HFF-Myc (cell line): ENCODE measurements at regions not wholly inside any gene's neighbourhood (a gene's known extent, or its start where the extent isn't known, plus 50 kb on each side); places are given as distances from the start of the nearest gene placed in this dataset.

Experiments
- DNase-seq: peaks from one replicate; pipeline ENCODE4 v3.0.0-alpha.2; 2011; ENCODE audit warnings: low read depth; ENCODE audit errors: extremely low read depth
- H3K4me3 ChIP-seq: replicated peaks from 2 replicates; pipeline ENCODE4 v1.5.1; 2011; ENCODE audit warnings: low read depth, mild to moderate bottlenecking, control low read depth, low read length
- CTCF ChIP-seq: IDR thresholded peaks from 2 replicates; pipeline ENCODE4 v1.5.1; 2012; ENCODE audit warnings: mild to moderate bottlenecking, low read depth, low read length, control low read depth; ENCODE audit errors: missing control alignments

- TF ChIP-seq CTCF = no peak
- H3K4me3 ChIP-seq = no peak overlapping the region
- no peak for DNase-seq
Observed at GRCh38 chr20:60300374-60300773, 342.2 kb downstream of the CDH26 start.

GRCh38 chr20:60302875-60303274, 344.7 kb downstream of the CDH26 start:
- DNase-seq = no peak
- H3K4me3 ChIP-seq = no peak overlapping the region
- no peak for TF ChIP-seq CTCF

GRCh38 chr20:60304026-60304590, 345.9 kb downstream of the CDH26 start:
- H3K4me3 ChIP-seq = no peak overlapping the region
- no peak for TF ChIP-seq CTCF
- no peak for DNase-seq

GRCh38 chr20:60304931-60305330, 346.7 kb downstream of the CDH26 start:
- H3K4me3 ChIP-seq = no peak overlapping the region
- no peak for DNase-seq
- no peak for TF ChIP-seq CTCF

GRCh38 chr20:60306105-60306504, 347.9 kb downstream of the CDH26 start:
- no peak overlapping the region for H3K4me3 ChIP-seq
- DNase-seq = no peak
- TF ChIP-seq CTCF = no peak

GRCh38 chr20:60306551-60306950, 348.3 kb downstream of the CDH26 start:
- DNase-seq = no peak
- TF ChIP-seq CTCF = no peak

More at GRCh38 chr20:60306551-60306950, 348.3 kb downstream of the CDH26 start:
- H3K4me3 ChIP-seq = no peak overlapping the region
